Panc1 (cell line): ENCODE measurements at regions not wholly inside any gene's neighbourhood (a gene's known extent, or its start where the extent isn't known, plus 50 kb on each side); places are given as distances from the start of the nearest gene placed in this dataset.
"Not testable (repeated sequence)": the region's sequence is repeated elsewhere in the genome, so short reads cannot be mapped to it uniquely, and the experiment has no call there.

Experiments used
- ATAC-seq: fragments of 200-7000 bp; cut with Tn5 transposase; 2 replicates; pipeline ENCODE4 v1.9.1; 2020; ENCODE audit warnings: mild to moderate bottlenecking, moderate library complexity
- BruUV-seq: library from RNA; stranded (reverse); fragments of 400-500 nt; replicated peaks from 2 replicates; lab custom pipeline; 2021; lab: Mats Ljungman, UMichigan
- CTCF ChIA-PET: fragments of 300-600 bp; sonication (Branson Sonifier 250); formaldehyde crosslinking; loops from one replicate; lab custom pipeline; 2022; ENCODE audit warnings: antibody characterized with exemption; lab: Charles Lee
- POLR2A ChIA-PET: fragments of 300-600 bp; sonication (Branson Sonifier 250); formaldehyde crosslinking; loops from one replicate; lab custom pipeline; 2022; ENCODE audit warnings: antibody characterized with exemption; lab: Charles Lee
- DNase-seq: peaks from one replicate; pipeline ENCODE4 v3.0.0-alpha.2; 2010; ENCODE audit warnings: low read depth, low spot score
- H3K27ac ChIP-seq: 2 replicates; pipeline ENCODE4 v1.5.1; 2011; ENCODE audit warnings: mild to moderate bottlenecking, low read length, inconsistent platforms
- H3K27me3 ChIP-seq: fragments of 200-500 bp; sonication (Bioruptor generic); 2 replicates; pipeline ENCODE4 v1.6.0; 2014; ENCODE audit warnings: low read length, inconsistent platforms; ENCODE audit not compliant: control insufficient read depth, insufficient read depth
- H3K36me3 ChIP-seq: fragments of 200-500 bp; sonication (Bioruptor generic); 2 replicates; pipeline ENCODE4 v1.5.1; 2014; ENCODE audit warnings: inconsistent platforms, mild to moderate bottlenecking, low read length, moderate library complexity; ENCODE audit not compliant: control insufficient read depth, insufficient read depth
- H3K4me1 ChIP-seq: 2 replicates; pipeline ENCODE4 v1.5.1; 2011; ENCODE audit warnings: inconsistent platforms, mild to moderate bottlenecking, low read length, moderate library complexity; ENCODE audit not compliant: control insufficient read depth, insufficient read depth
- H3K4me3 ChIP-seq, 2 experiments: 2 replicates each; pipeline ENCODE4 v1.5.1; 2011 to 2012; ENCODE audit warnings: low read depth in 2 of 2, low read length in 2 of 2, mild to moderate bottlenecking in 2 of 2, inconsistent platforms in 1 of 2, moderate library complexity in 1 of 2
- H3K9me3 ChIP-seq: fragments of 200-500 bp; sonication (Bioruptor generic); 2 replicates; pipeline ENCODE4 v1.5.1; 2014; ENCODE audit warnings: low read depth, mild to moderate bottlenecking, inconsistent platforms, low read length, moderate library complexity; ENCODE audit not compliant: control insufficient read depth, insufficient read depth
- POLR2AphosphoS5 ChIP-seq: IDR thresholded peaks from 2 replicates; pipeline ENCODE4 v1.6.1; 2012; ENCODE audit warnings: mild to moderate bottlenecking, low read depth, low read length, moderate library complexity
- SIN3A ChIP-seq: IDR thresholded peaks from 2 replicates; pipeline ENCODE4 v1.6.1; 2012; ENCODE audit warnings: low read depth, mild to moderate bottlenecking, low read length, moderate library complexity, borderline replicate concordance; ENCODE audit not compliant: insufficient read depth
- TCF7L2 ChIP-seq: IDR thresholded peaks from 2 replicates; pipeline ENCODE4 v1.6.1; 2011; ENCODE audit warnings: mild to moderate bottlenecking, low read depth, low read length, inconsistent platforms
- in situ Hi-C: cut with HindIII; loops from 2 replicates; pipeline ENCODE4 v1.10.0; 2016; ENCODE audit warnings: low sequenced_read_pairs, low pct_unique_long_range_greater_than_20kb
- intact Hi-C: fragments of 100-400 bp; cut with micrococcal nuclease; formaldehyde crosslinking; loops from one replicate; pipeline ENCODE4 v1.10.0; 2022; ENCODE audit not compliant: unreplicated experiment
- TF ChIP-seq, protein P1 (sequence below), 2 experiments: IDR thresholded peaks; 2 replicates each; pipeline ENCODE4 v1.6.1; 2011 to 2012; ENCODE audit warnings: low read depth in 2 of 2, control low read depth in 1 of 2, low read length in 1 of 2, mild to moderate bottlenecking in 1 of 2, moderate library complexity in 1 of 2; ENCODE audit not compliant: insufficient read depth in 1 of 2
- TF ChIP-seq, protein P2 (sequence below): fragments of 450-650 bp; IDR thresholded peaks from 2 replicates; pipeline ENCODE4 v1.5.1; 2017; ENCODE audit warnings: mild to moderate bottlenecking

DNA sequence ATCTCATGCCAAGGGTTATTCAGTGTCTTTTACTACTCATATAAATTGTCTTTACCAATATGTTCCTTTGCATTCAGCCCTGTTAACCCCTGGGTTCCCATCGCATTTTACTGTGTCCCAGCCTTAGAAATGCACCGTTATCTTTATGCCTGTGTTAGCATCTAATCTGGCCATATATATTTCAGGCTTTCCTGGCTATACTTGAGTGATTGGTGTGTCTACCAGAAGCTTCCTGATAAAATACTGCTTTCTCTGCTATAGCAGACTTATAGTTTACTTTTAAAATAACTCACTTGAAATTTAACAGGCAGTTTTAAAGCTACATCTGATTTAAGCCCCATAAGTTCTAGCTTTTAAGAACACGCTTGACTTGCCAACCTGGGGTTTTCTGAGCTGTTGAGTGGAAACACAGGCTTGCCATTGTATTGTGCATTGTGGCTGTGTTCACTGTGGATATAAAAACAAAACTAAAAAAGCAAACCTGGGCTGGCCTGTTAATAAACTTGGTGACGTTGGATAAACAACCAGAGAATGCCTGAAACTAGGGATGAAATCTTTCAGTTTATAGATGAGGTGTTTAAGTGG lies 185.3 kb upstream of the TAPT1 start:
- intact Hi-C loops (no loop called here), in situ Hi-C loops (no loop called here)
- Histone ChIP-seq H3K27ac (no peak overlapping the region), H3K4me1 (no peaks in the 10 kb centered on the region), H3K27me3 (no peaks in the 10 kb centered on the region), H3K36me3 (no peaks in the 10 kb centered on the region), H3K9me3 (no peaks in the 10 kb centered on the region), H3K4me3 (no peak overlapping the region)
- BruUV-seq, result no TSS peak
- no peak for DNase-seq
- ATAC-seq, result no peak
- CTCF ChIA-PET, result no interaction called here
- POLR2A ChIA-PET, result interaction anchor here (0.6 kb wide), 1 partner anchor 330 kb away, joined by 5 read pairs; no protein-coding TSS in a partner anchor
- TF ChIP-seq, protein P1, sequence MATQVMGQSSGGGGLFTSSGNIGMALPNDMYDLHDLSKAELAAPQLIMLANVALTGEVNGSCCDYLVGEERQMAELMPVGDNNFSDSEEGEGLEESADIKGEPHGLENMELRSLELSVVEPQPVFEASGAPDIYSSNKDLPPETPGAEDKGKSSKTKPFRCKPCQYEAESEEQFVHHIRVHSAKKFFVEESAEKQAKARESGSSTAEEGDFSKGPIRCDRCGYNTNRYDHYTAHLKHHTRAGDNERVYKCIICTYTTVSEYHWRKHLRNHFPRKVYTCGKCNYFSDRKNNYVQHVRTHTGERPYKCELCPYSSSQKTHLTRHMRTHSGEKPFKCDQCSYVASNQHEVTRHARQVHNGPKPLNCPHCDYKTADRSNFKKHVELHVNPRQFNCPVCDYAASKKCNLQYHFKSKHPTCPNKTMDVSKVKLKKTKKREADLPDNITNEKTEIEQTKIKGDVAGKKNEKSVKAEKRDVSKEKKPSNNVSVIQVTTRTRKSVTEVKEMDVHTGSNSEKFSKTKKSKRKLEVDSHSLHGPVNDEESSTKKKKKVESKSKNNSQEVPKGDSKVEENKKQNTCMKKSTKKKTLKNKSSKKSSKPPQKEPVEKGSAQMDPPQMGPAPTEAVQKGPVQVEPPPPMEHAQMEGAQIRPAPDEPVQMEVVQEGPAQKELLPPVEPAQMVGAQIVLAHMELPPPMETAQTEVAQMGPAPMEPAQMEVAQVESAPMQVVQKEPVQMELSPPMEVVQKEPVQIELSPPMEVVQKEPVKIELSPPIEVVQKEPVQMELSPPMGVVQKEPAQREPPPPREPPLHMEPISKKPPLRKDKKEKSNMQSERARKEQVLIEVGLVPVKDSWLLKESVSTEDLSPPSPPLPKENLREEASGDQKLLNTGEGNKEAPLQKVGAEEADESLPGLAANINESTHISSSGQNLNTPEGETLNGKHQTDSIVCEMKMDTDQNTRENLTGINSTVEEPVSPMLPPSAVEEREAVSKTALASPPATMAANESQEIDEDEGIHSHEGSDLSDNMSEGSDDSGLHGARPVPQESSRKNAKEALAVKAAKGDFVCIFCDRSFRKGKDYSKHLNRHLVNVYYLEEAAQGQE (IDR thresholded peaks at IDR 0.05; ENCODE audit: insufficient read depth in 1 of 2, low read depth in 2 of 2, low read length in 1 of 2), result no peak
- TF ChIP-seq TCF7L2 (no peak), SIN3A (no peak), POLR2AphosphoS5 (no peak)
- TF ChIP-seq, protein P2, sequence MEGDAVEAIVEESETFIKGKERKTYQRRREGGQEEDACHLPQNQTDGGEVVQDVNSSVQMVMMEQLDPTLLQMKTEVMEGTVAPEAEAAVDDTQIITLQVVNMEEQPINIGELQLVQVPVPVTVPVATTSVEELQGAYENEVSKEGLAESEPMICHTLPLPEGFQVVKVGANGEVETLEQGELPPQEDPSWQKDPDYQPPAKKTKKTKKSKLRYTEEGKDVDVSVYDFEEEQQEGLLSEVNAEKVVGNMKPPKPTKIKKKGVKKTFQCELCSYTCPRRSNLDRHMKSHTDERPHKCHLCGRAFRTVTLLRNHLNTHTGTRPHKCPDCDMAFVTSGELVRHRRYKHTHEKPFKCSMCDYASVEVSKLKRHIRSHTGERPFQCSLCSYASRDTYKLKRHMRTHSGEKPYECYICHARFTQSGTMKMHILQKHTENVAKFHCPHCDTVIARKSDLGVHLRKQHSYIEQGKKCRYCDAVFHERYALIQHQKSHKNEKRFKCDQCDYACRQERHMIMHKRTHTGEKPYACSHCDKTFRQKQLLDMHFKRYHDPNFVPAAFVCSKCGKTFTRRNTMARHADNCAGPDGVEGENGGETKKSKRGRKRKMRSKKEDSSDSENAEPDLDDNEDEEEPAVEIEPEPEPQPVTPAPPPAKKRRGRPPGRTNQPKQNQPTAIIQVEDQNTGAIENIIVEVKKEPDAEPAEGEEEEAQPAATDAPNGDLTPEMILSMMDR, result no peak

DNA sequence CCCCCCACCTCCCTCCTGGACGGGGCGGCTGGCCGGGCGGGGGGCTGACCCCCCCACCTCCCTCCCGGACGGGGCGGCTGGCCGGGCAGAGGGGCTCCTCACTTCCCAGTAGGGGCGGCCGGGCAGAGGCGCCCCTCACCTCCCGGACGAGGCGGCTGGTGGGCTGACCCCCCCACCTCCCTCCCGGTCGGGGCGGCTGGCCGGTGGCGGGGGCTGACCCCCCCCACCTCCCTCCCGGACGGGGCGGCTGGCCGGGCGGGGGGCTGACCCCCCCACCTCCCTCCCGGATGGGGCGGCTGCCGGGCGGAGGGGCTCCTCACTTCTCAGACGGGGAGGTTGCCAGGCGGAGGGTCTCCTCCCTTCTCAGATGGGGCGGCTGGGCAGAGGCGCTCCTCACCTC lies 166.9 kb upstream of the TAPT1 start:
- H3K36me3 ChIP-seq, in situ Hi-C loops, H3K4me3 ChIP-seq, intact Hi-C loops, CTCF ChIA-PET, H3K27ac ChIP-seq, H3K4me1 ChIP-seq, BruUV-seq, H3K9me3 ChIP-seq, H3K27me3 ChIP-seq, POLR2A ChIA-PET, ATAC-seq, DNase-seq: not testable (repeated sequence)

DNA sequence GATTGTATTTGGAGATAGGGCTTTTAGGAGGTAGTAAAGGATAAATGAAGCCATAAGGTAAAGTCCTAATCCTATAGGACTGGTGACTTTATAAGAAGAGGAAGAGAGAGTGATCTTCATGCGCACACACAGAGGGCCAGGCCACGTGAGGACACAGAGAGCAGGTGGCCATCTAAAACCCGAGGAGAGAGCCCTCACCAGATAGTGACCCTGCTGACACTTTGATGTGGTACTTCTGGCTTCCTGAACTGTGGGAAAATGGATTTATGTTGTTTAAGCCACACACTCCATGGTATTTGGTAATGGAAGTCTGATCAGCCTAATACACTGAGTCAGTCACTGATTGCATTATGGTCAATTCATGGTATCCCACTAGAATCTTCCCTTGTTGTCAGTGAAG lies 164.9 kb upstream of the TAPT1 start:
- intact Hi-C loops, result no loop called here
- DNase-seq (no peak), ATAC-seq (no peak)
- TF ChIP-seq POLR2AphosphoS5 (no peak), TCF7L2 (no peak), SIN3A (no peak)
- TF ChIP-seq, protein P2, result no peak
- TF ChIP-seq, protein P1 (IDR thresholded peaks at IDR 0.05; ENCODE audit: insufficient read depth in 1 of 2, low read depth in 2 of 2, low read length in 1 of 2), result no peak
- CTCF ChIA-PET, result no interaction called here
- Histone ChIP-seq H3K27me3 (no peaks in the 10 kb centered on the region), H3K27ac (no peak overlapping the region), H3K36me3 (no peaks in the 10 kb centered on the region), H3K4me3 (no peak overlapping the region), H3K4me1 (no peaks in the 10 kb centered on the region), H3K9me3 (no peaks in the 10 kb centered on the region)
- POLR2A ChIA-PET, result no interaction called here
- no TSS peak for BruUV-seq
- in situ Hi-C loops, result no loop called here
